ENCODE measurements at regions not wholly inside any gene's neighbourhood (a gene's known extent, or its start where the extent isn't known, plus 50 kb on each side); places are given as distances from the start of the nearest gene placed in this dataset.

DNA sequence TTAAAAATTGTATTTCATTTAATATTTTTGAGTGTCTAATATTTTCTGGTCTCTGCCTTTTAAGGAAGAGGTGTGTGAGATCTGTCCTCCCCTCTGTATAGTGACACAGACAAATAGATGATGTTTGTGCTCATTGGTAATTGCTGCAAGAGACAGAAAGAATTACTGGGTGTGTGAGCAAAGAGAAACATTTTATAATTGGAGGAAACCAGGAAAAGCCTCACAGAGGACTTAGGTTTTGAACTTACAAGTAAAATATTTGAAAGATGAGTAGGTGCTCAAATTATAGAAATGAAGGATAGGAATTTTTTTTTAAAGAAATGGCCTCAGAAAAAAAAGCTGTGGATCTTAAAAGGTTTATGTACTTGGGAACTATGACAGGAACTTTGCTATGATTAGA lies 149.8 kb downstream of the SPCS3 start:
- Histone ChIP-seq H3K79me2 (ENCODE audit: insufficient read depth, low read length) (no peaks in the 10 kb centered on the region), H3K4me3 (replicated peaks in 1 of 3; ENCODE audit: insufficient read depth in 1 of 3, low read depth in 2 of 3, low read length in 3 of 3) (no peak overlapping the region), H4K20me1 (ENCODE audit: insufficient read depth, low read length) (no peaks in the 10 kb centered on the region), H3K27me3 (ENCODE audit: control insufficient read depth in 1 of 2, insufficient read depth in 2 of 2, low read length in 2 of 2) (no peaks in the 10 kb centered on the region), H3K4me1 (ENCODE audit: insufficient read depth, low read length) (no peaks in the 10 kb centered on the region), H2AFZ (ENCODE audit: low read length) (no peak overlapping the region), H3K27ac (ENCODE audit: extremely low read length, insufficient read depth, low read length) (no peak overlapping the region), H3K9me3 (ENCODE audit: low read length) (peaks cover 10% of the 10 kb centered on the region; the same call in 1 of the 2 replicates), H3K4me2 (ENCODE audit: low read depth, low read length) (no peak overlapping the region), H3K36me3 (replicated peaks in 1 of 2; ENCODE audit: control insufficient read depth in 1 of 2, insufficient read depth in 2 of 2, low read length in 2 of 2) (no peaks in the 10 kb centered on the region), H3K9ac (ENCODE audit: insufficient read depth, low read depth, low read length) (no peak overlapping the region)
- CTCF ChIA-PET (ENCODE audit: low intra/inter-chr PET ratio, low total read pairs): no interaction called here
- TF ChIP-seq, protein P1, sequence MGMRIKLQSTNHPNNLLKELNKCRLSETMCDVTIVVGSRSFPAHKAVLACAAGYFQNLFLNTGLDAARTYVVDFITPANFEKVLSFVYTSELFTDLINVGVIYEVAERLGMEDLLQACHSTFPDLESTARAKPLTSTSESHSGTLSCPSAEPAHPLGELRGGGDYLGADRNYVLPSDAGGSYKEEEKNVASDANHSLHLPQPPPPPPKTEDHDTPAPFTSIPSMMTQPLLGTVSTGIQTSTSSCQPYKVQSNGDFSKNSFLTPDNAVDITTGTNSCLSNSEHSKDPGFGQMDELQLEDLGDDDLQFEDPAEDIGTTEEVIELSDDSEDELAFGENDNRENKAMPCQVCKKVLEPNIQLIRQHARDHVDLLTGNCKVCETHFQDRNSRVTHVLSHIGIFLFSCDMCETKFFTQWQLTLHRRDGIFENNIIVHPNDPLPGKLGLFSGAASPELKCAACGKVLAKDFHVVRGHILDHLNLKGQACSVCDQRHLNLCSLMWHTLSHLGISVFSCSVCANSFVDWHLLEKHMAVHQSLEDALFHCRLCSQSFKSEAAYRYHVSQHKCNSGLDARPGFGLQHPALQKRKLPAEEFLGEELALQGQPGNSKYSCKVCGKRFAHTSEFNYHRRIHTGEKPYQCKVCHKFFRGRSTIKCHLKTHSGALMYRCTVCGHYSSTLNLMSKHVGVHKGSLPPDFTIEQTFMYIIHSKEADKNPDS (CRISPR knock-in tag; IDR thresholded peaks at IDR 0.05): no peak
- TF ChIP-seq ZFP37 (CRISPR knock-in tag; IDR thresholded peaks at IDR 0.05; ENCODE audit: borderline replicate concordance) (no peak), JDP2 (CRISPR knock-in tag; IDR thresholded peaks at IDR 0.05; ENCODE audit: borderline replicate concordance) (no peak), ZNF839 (CRISPR knock-in tag; IDR thresholded peaks at IDR 0.05; ENCODE audit: borderline replicate concordance) (no peak), ZFP82 (CRISPR knock-in tag; IDR thresholded peaks at IDR 0.05; ENCODE audit: borderline replicate concordance) (no peak), NRL (CRISPR knock-in tag; IDR thresholded peaks at IDR 0.05; ENCODE audit: borderline replicate concordance) (no peak), ZNF501 (CRISPR knock-in tag; IDR thresholded peaks at IDR 0.05) (no peak)
- POLR2A ChIA-PET: no interaction called here
- intact Hi-C loops (cut with micrococcal nuclease; ENCODE audit: unreplicated experiment): no loop called here
- ATAC-seq (no peak), DNase-seq (ENCODE audit: low spot score) (no peak), FAIRE-seq (no peak)
- BruUV-seq (replicated peaks): no TSS peak
- in situ Hi-C loops (cut with HindIII; ENCODE audit: extremely low pct_ligation_motif_present, low pct_unique_long_range_greater_than_20kb): no loop called here

DNA sequence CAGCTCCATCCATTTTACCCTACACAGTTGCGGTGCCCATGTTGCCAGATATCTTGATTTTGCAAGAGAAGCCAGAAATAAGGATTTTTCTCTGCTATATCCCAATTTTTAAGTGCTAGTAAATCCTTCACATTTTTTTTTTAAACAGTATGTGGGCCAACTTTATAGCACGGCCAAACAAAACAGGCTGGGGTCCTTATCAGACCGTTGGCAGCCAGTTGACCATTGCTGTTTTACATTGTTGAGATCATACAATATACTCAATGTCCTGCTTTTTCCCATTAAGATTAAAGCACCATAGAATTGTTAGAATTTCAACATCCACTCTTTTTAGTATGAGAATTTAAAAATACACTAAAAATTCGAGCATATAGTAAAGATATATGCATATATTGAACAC lies 150.9 kb downstream of the SPCS3 start:
- Histone ChIP-seq H3K4me2 (ENCODE audit: low read depth, low read length) (no peak overlapping the region), H3K27ac (ENCODE audit: extremely low read length, insufficient read depth, low read length) (no peak overlapping the region), H3K27me3 (ENCODE audit: control insufficient read depth in 1 of 2, insufficient read depth in 2 of 2, low read length in 2 of 2) (no peaks in the 10 kb centered on the region), H3K4me3 (replicated peaks in 1 of 3; ENCODE audit: insufficient read depth in 1 of 3, low read depth in 2 of 3, low read length in 3 of 3) (no peak overlapping the region), H3K4me1 (ENCODE audit: insufficient read depth, low read length) (no peaks in the 10 kb centered on the region), H2AFZ (ENCODE audit: low read length) (no peak overlapping the region), H3K9ac (ENCODE audit: insufficient read depth, low read depth, low read length) (no peak overlapping the region), H3K9me3 (ENCODE audit: low read length) (peaks cover 16% of the 10 kb centered on the region; the same call in 1 of the 2 replicates), H3K79me2 (ENCODE audit: insufficient read depth, low read length) (no peaks in the 10 kb centered on the region), H4K20me1 (ENCODE audit: insufficient read depth, low read length) (no peaks in the 10 kb centered on the region), H3K36me3 (replicated peaks in 1 of 2; ENCODE audit: control insufficient read depth in 1 of 2, insufficient read depth in 2 of 2, low read length in 2 of 2) (no peaks in the 10 kb centered on the region)
- in situ Hi-C loops (cut with HindIII; ENCODE audit: extremely low pct_ligation_motif_present, low pct_unique_long_range_greater_than_20kb): no loop called here
- FAIRE-seq (no peak), DNase-seq (ENCODE audit: low spot score) (no peak), ATAC-seq (no peak)
- WGBS (ENCODE audit: low lambda C conversion rate): 2% methylated on average over 4 of the region's 4 CpGs
- intact Hi-C loops (cut with micrococcal nuclease; ENCODE audit: unreplicated experiment): no loop called here
- ChIA-PET CTCF (ENCODE audit: low intra/inter-chr PET ratio, low total read pairs) (no interaction called here), POLR2A (no interaction called here)
- no TSS peak for BruUV-seq (replicated peaks)
- no peak for TF ChIP-seq JDP2 (CRISPR knock-in tag; IDR thresholded peaks at IDR 0.05; ENCODE audit: borderline replicate concordance)
- TF ChIP-seq SP5 (CRISPR knock-in tag; IDR thresholded peaks at IDR 0.05; ENCODE audit: borderline replicate concordance, low read depth): no peak
- TF ChIP-seq FOXK2 (IDR thresholded peaks at IDR 0.05): no peak
- TF ChIP-seq, protein P2, sequence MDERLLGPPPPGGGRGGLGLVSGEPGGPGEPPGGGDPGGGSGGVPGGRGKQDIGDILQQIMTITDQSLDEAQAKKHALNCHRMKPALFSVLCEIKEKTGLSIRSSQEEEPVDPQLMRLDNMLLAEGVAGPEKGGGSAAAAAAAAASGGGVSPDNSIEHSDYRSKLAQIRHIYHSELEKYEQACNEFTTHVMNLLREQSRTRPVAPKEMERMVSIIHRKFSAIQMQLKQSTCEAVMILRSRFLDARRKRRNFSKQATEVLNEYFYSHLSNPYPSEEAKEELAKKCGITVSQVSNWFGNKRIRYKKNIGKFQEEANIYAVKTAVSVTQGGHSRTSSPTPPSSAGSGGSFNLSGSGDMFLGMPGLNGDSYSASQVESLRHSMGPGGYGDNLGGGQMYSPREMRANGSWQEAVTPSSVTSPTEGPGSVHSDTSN (CRISPR knock-in tag; IDR thresholded peaks at IDR 0.05): no peak
- TF ChIP-seq EZH2 (conservative IDR thresholded peaks at IDR 0.05; ENCODE audit: low read depth, low read length): no peak
- no peak for TF ChIP-seq HDAC6 (IDR thresholded peaks at IDR 0.05; ENCODE audit: low read depth, low read length)
- TF ChIP-seq ZNF232 (CRISPR knock-in tag; IDR thresholded peaks at IDR 0.05; ENCODE audit: borderline replicate concordance): no peak
- no peak for TF ChIP-seq ZNF768 (CRISPR knock-in tag; IDR thresholded peaks at IDR 0.05)
- TF ChIP-seq, protein P3, sequence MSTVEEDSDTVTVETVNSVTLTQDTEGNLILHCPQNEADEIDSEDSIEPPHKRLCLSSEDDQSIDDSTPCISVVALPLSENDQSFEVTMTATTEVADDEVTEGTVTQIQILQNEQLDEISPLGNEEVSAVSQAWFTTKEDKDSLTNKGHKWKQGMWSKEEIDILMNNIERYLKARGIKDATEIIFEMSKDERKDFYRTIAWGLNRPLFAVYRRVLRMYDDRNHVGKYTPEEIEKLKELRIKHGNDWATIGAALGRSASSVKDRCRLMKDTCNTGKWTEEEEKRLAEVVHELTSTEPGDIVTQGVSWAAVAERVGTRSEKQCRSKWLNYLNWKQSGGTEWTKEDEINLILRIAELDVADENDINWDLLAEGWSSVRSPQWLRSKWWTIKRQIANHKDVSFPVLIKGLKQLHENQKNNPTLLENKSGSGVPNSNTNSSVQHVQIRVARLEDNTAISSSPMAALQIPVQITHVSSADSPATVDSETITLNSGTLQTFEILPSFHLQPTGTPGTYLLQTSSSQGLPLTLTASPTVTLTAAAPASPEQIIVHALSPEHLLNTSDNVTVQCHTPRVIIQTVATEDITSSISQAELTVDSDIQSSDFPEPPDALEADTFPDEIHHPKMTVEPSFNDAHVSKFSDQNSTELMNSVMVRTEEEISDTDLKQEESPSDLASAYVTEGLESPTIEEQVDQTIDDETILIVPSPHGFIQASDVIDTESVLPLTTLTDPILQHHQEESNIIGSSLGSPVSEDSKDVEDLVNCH (CRISPR knock-in tag; IDR thresholded peaks at IDR 0.05): no peak
